HUDEP-2 (cell line): ENCODE measurements at regions not wholly inside any gene's neighbourhood (a gene's known extent, or its start where the extent isn't known, plus 50 kb on each side); places are given as distances from the start of the nearest gene placed in this dataset.
"Not testable (repeated sequence)": the region's sequence is repeated elsewhere in the genome, so short reads cannot be mapped to it uniquely, and the experiment has no call there.

Experiments used
- DNase-seq, 76 experiments: peaks; one replicate each; lab custom pipeline; 2025; ENCODE audit not compliant: unreplicated experiment in 76 of 76; lab: John Stamatoyannopoulos, UW

DNA sequence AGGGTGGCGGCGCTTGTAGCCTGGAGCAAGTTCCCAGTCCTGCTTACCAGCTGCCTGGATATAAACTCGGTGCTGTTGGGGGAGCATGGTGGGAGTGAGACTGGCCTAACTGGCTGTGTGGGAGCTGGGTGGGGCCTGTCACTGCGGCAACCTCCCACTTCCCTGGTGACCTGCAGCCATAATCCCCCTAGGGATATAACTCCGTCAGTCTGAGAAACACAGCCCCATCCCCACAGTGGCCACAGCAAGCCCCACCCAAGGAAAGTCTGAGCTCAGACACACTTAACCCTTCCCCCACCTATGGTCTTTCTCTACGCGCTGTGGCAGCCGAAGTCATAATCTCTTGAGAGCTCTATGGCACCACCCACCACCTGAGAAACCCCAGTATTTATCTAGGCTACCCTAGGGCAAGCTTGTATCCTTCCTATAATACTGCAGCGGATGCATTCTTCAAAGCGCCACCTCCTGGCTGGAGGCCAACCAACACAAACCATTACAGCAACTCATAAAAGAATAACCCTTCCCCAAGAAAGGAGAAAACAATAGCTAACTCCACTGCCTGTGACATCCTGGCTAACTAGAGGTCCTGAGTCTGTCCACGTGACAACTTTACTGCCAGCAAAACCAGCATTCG lies 57.4 kb downstream of the ZNF648 start:
- DNase-seq: no peak

DNA sequence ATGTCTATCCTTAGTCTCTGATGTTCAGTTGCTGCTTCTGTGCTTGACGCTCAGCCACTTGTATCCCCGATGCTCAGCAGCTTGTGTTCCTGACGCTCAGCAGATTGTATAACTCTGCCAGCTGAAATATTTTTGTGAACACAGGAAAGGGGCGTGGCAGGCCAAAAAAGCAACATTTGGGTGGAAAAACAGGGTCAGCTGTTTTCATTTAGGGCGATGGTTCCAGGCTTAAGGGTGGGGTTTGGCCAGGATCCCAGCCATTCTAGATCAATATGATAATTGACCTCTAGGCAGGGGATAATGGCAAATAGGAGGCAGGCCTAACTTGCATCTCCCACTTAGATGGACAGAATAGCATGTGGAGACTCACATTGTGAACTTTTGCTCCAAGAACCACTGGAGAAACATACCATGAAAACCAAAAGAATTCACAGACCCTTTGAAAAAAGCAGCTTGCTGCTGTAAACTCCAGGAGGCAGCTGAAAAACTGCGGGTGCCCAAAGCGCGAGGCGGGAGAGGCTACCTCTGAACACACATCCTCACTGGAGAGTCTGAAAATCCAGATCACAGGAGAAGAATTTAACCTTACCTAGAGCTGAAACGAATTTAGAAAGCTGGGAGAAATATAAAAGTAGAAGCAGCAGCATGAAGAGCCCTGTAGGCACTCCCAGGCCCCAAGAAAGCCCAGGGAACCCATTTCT lies 58.3 kb downstream of the ZNF648 start:
- peak in 2 of 76 experiments; percentile 12 to 25 for DNase-seq

DNA sequence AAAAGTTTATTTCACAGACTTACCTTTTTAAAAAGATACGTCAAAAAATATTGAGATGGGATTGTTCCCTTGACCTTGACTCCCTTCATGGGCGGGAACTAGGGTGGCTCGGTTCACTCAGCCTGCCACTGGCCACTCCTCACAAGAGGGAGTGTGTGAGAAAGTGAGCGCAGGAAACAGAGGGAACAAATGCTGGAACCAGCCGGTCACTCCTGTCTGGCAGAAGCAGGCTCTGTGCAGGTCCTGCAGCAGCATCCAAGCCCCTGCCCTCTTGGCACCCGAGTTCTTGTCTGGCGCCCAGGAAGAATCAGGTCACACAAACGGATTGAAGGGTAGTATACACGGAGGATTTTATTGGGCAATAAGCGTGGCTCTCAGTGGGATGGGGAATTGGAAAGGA lies 58.9 kb downstream of the ZNF648 start:
- no peak for DNase-seq

DNA sequence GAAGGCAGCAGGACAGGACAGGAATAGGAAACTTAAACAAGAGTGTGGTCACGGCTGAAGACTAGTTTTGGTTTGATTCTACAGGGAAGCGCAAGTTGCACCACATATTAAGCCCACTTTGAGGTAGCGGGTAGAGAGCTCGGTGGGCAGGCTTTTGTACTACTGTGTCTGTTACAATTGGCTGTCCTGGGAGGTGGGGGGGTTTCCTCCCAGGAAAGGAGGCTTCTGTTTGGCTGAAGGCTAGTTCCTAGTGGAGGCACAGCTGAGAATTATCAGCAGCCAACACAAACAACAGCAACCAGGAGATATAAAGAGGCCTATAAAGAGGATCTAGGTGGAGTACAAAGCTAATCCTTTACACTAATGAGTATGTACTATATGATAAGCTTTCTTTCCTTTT lies 62.7 kb downstream of the ZNF648 start:
- DNase-seq: peak in 2 of 76 experiments; percentile 4 to 5

DNA sequence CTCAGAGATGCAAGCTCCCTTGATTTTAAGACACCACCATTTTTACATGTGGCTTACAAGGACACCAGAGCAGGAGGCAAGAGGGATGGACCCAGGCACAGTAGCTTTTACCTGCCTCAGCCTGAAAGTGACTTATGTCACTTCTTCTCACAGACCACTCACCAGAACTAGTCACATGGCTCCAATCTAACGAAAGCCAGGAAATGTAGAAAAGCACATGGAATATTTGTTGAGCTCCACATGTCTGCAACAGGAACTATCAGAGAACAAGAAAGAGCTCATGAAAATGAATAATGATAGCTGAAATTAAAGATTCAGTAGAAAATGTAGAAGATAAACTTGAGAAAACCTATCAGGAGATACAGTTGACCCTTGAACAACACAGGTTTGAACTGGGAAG lies 69.4 kb downstream of the ZNF648 start:
- DNase-seq: no peak

DNA sequence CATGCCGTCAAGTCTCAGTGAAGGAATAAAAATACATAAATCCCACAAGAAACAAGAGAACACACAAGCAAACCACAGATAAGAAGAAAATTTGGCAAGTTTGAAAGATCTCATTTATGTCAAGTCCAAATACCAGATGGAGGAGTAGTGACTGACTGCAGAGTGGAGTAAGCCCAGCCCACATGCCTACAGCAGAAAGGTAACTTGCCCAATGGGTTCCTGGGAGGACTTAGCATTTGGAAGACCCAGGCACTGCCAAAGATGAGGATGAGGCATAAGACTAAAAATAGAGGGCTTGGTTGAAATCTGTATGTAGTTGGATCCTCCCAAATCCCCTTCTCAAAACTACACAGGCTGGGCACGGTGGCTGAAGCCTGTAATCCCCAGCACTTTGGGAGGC lies 70.8 kb downstream of the ZNF648 start:
- no peak for DNase-seq

DNA sequence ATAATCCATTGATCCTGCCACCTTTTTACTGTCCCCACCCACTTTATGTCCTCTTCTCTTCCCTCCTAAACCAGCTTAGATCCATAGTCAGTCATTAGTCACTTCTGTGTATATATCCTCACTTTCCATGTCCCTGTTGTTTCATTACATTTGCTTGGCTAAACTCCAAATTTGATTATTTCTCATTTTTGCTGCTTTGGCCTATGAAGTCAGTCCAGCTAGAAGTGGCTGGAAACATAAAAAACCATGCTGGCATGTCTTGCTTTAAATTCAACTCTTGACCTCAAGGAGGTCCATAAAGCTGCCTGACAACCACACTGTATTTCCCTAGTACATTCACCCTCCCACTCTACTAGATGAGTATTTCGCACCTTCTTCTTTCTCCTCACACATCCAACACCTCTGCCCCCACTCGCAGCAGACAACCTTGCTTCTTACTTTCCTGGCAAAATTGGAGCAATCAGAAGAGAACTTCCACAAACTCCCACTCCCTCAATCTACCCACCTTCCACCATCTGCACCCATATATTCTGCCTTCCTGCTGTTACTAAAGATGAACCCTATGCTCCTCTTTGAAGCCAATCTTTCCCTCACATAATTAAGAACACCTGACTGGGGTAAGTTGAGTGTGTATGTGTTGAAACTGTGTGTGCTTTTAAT lies 72.1 kb downstream of the ZNF648 start:
- DNase-seq: no peak

DNA sequence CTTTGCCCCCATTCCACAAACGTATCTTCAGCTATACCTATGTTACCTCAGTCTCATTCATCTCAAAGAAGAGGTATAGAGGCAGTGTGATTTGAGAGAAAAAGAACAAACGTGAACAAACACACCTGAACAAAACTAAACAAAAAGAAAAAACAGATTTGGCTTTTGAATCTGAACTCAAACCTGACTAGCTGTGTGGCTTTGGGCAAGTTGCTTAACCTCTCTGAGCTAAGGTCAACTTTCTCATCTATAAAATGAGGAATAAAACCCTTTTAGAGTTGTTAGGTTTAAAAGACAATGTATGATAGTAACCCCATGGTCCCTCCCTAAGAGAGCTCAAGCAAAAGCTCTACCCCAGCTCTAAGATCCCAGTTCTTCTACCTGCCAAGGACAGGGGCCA lies 73.5 kb downstream of the ZNF648 start:
- no peak for DNase-seq

DNA sequence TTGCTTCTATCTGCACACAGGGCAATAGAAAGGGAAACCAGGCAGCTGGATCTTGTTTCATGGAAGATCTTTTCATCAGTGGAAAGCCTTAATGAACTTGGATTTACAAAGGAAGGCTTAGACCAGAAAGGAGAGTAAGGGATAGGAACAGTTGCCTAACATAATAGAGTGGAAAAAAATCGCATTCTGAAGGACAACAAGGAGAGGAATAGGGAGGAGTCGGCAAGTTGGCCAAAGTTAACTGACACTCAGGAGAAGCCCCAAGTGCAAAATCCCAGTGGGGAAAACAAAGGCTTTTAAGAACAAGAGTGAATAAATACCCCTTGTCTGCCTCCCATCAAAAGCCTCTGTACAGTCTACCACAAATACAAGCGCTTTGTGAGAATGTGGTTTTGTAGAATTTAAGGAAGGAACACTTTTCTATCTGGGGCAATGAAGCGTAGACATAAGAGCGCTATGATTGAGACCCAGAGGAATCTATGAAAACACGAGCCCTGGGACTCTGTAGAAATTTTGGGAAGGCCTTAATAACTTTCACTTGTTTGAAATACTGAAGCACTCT lies 74.1 kb downstream of the ZNF648 start:
- DNase-seq: no peak

DNA sequence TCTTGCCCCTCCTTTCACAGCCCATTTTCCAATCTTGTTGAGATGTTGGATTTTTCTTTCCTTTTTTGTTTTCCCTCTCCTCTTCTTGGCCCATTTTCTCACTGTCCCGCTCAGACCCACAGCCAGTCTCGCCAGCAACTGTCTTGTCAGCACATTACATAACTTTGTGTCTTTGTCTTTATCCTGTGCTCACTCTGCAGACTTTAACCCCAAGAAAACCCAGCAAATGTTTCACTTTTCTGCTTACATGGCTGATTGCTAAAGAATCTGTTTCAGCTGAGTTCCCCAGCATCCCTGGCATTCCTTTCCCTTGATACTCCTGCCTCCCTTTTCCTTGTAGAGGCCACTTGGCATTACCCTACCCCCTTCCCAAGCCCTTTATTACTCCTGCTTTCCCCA lies 74.6 kb downstream of the ZNF648 start:
- DNase-seq: no peak

DNA sequence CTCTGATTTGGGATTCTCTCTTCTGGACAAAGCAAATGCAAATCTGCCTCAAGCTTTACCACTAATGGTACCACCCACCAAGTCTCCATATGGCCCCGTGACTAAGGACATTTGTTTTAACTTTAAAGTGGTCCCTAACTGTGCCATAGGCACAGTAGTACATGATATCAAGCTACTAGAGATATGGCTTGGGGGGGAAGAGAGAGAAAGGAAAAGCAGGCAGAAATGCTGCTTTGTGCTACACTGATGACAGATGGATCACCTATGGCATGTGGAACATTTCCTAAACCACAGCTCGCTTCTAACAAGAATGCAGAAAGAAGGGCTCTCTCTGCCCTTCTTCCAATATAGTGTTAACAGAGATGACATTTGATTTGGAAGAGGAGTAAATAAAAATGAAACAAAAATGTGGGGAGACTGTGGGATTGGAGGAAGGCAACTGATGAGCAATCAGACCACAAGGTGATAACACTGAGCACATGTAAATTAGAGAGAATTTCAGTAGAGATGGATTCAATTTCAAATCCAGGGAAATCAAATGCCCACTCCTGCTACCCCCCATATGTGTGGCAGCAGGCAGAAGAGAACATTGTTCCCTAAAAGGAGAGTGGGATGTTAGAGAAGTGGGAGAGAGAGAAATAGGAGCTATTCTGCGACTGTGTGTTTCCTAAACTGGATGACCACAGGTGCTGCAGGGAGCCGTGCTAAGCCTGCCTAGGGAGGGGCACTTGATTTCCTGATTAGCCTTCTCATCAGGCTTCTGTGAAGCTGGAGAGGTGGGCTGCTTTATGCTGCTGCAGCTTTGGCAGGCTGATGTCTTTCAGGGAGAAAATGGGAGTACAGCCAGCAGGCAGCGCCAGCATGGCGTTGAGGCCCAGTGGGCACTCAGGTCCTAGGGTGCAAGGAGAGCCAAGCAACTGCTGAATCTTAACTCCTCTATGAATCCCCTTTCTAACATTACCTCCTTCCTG lies 75.3 kb downstream of the ZNF648 start:
- no peak for DNase-seq

DNA sequence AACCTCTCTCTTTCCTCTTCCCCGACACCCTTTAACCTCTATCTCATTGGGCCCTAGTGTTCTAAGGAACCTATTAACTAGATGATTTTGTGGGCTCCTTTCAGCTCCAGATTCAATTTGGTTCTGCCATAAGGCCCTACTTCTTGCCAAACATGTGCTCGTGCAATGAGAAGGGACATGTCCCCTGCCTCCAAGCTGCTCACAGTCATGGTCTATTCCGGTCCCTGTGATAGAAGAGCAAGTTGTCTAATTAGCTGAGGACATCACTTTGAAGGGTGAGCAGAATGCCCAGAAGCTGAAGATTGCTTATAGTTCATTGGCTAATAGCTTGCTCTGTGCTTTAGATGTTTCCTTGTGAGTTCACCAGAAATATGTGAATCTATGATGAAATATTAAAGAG lies 76.2 kb downstream of the ZNF648 start:
- DNase-seq: no peak

DNA sequence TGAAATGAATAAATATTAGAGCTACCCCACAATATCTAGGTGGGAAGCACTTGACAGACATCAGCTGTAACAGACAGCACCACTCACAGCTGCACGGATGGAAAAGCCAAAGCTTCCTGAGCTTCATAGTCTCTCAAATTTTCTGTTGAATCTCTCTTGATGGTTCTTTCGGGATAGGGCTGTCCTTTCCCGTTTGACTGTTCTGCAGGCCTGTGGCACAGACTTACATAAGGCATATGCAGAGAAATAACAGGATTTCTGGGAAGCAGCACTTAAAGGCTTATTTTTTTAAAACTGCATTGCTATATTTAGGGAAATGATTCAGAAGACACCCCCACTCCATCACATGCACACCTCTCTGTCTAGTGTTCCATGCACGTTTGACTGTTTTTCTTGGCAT lies 77.5 kb downstream of the ZNF648 start:
- no peak for DNase-seq

DNA sequence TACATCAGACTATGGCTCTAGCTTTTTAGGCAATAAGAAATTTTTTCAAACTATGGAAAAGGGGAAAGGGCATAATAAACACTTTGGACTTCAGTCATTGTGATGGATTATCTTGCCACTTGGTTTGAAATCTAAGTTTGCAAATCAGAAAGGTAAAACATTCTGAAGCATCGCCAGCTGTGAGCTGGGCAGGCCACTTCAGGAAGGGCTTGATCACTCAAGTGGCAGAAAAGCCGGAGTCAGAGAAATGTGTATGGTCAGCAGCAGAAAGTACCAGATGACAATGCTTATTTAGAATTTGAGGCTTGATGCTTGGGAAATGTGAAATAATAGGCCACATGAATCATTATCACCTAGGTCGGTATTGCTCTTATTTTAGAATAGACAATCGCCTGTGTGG lies 79.7 kb downstream of the ZNF648 start:
- DNase-seq: no peak

DNA sequence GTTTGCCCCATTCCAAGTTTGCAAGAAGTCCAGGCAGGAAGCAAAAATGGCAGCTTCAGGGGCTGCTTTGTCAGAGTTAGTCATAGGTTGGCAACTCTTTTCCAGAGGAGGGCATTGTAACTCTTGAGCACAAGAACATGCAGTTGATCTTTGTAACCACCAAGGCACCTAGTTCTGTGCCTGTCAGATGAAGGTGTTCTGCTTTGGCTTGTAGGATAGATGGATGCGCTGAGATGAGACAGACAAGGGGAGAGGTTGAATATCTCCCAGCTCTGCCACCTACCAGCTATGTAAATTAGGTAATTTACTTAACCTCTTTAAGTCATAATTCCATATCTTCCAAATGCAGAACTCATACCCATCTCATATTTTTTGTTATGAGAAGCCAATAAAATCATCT lies 89.3 kb downstream of the ZNF648 start:
- no peak for DNase-seq

DNA sequence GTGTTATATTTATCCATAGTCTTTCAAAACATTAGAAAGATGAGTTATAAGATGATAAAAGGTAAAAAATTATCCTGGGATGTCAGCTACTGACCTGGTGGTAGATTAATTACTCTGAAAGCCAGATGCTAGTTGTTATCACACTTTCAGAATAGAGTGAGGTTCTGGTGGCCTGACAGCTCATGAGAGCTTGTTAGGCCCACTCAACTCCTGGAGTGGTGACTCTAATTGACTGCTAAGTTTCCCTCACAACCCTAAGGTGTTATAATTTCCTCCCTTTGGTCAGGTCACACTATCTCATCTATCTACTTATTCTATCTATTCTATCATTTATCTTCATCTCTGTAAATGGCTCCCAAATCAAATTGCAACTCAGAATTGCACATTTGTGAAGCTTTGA lies 90.1 kb downstream of the ZNF648 start:
- DNase-seq: no peak

DNA sequence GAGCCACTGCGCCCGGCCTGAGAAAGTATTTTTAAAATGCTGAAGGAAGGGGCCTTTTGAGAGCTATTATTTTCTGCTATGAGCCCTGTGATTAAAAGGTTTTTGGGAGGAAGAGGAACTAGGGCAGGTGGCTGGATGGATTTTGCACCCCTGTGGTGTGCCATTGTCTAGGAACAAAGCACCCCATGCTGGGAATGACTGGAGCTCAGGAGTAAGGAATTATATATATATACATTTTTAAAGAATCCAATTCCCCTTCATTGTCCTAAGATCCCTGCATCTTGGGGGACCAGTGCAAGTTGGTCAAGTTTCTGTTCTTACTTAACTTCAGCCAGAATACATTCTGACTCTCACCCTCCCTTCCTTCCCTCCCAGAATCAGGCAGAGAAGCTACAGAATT lies 91.6 kb downstream of the ZNF648 start:
- DNase-seq: no peak

DNA sequence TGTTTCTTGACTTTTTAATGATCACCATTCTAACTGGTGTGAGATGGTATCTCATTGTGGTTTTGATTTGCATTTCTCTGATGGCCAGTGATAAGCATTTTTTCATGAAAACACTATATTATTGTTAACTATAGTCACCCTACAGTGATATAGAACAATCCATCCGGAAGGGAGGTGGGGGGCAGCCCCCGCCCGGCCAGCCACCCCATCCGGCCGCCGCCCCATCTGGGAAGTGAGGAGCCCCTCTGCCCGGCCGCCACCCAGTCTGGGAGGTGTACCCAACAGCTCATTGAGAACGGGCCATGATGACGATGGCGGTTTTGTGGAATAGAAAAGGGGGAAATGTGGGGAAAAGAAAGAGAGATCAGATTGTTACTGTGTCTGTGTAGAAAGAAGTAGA lies 106.8 kb downstream of the ZNF648 start:
- DNase-seq: not testable (repeated sequence)

DNA sequence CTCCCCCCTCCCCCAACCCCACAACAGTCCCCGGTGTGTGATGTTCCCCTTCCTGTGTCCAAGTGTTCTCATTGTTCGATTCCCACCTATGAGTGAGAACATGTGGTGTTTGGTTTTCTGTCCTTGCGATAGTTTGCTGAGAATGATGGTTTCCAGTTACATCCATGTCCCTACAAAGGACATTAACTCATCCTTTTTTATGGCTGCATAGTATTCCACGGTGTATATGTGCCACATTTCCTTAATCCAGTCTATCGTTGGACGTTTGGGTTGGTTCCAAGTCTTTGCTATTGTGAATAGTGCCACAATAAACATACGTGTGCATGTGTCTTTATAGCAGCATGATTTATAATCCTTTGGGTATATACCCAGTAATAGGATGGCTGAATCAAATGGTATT lies 107.3 kb downstream of the ZNF648 start:
- not testable (repeated sequence) for DNase-seq

DNA sequence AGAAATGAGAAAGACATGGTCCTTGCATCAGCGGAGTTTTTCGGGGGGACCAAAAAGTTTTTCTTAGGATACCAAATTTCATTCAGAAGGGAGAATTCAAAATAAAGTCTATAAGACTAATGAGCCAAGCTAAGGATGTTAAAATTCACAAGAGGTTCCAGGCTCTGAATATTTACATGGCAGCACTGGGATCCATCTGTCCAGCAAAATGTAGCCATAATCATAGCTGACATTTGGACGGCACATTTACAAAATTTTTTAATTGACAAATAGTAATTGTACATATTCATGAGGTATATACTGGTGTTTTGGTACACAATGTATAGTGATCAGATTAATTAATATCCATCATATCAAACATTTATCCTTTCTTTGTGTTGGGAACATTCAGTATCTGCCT lies 107.9 kb downstream of the ZNF648 start:
- DNase-seq: no peak

DNA sequence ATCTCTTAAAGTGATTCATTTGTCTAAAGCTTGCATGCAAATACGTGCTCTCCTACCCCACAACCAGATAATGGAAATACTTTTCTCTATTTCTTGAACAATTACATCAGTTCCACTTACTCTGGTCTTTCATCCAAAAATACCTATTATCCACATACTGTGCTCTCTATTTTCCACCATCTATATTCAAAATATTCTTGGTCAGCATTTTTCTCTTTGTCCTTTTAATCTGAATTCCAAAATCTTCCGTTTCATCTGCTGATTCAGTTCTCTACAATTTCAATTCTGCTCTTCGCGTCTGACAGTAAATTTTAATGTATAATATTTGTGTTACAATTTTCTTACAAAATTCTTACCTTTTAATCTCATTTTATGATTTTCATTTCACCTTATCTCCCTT lies 110.3 kb downstream of the ZNF648 start:
- DNase-seq: no peak
